Hepatocyte (in vitro differentiated cells): ENCODE measurements at regions not wholly inside any gene's neighbourhood (a gene's known extent, or its start where the extent isn't known, plus 50 kb on each side); places are given as distances from the start of the nearest gene placed in this dataset.

Source experiments
- DNase-seq: peaks from one replicate; pipeline ENCODE4 v3.0.0-alpha.2; 2016; ENCODE audit warnings: low spot score
- H2AFZ ChIP-seq: fragments of 200-600 bp; sonication (generic); 2 replicates; pipeline ENCODE4 v1.6.0; 2016; ENCODE audit warnings: antibody characterized with exemption, mild to moderate bottlenecking
- H3K27ac ChIP-seq: fragments of 200-600 bp; sonication (generic); 2 replicates; pipeline ENCODE4 v1.5.1; 2016; ENCODE audit warnings: mild to moderate bottlenecking
- H3K27me3 ChIP-seq: fragments of 200-600 bp; sonication (generic); 2 replicates; pipeline ENCODE4 v1.6.1; 2016
- H3K36me3 ChIP-seq: fragments of 200-600 bp; sonication (generic); replicated peaks from 2 replicates; pipeline ENCODE4 v1.5.1; 2016; ENCODE audit warnings: low read depth; ENCODE audit not compliant: insufficient read depth
- H3K4me1 ChIP-seq: fragments of 200-600 bp; sonication (generic); 2 replicates; pipeline ENCODE4 v1.5.1; 2016; ENCODE audit warnings: mild to moderate bottlenecking, moderate library complexity; ENCODE audit not compliant: insufficient read depth
- H3K4me2 ChIP-seq: fragments of 200-600 bp; sonication (generic); 2 replicates; pipeline ENCODE4 v1.6.0; 2016
- H3K4me3 ChIP-seq: fragments of 200-600 bp; sonication (generic); 2 replicates; pipeline ENCODE4 v1.5.1; 2016; ENCODE audit warnings: mild to moderate bottlenecking
- H3K79me2 ChIP-seq: fragments of 200-600 bp; sonication (generic); 2 replicates; pipeline ENCODE4 v1.6.0; 2017; ENCODE audit warnings: mild to moderate bottlenecking
- H3K9me2 ChIP-seq: fragments of 200-600 bp; sonication (generic); replicated peaks from 2 replicates; pipeline ENCODE4 v1.6.0; 2017; ENCODE audit warnings: mild to moderate bottlenecking; ENCODE audit not compliant: insufficient read depth
- H3K9me3 ChIP-seq: fragments of 200-600 bp; sonication (generic); 2 replicates; pipeline ENCODE4 v1.5.1; 2016; ENCODE audit warnings: low read depth, mild to moderate bottlenecking
- H4K20me1 ChIP-seq: fragments of 200-600 bp; sonication (generic); 2 replicates; pipeline ENCODE4 v1.6.0; 2016; ENCODE audit warnings: mild to moderate bottlenecking; ENCODE audit not compliant: insufficient read depth, poor library complexity, severe bottlenecking
- EZH2 ChIP-seq: fragments of 200-600 bp; sonication (generic); IDR thresholded peaks from 2 replicates; pipeline ENCODE4 v1.6.1; 2016; ENCODE audit warnings: antibody characterized with exemption, mild to moderate bottlenecking, borderline replicate concordance
- EZH2phosphoT487 ChIP-seq: fragments of 200-600 bp; sonication (generic); IDR thresholded peaks from one replicate; pipeline ENCODE4 v1.6.1; 2018; ENCODE audit warnings: antibody characterized with exemption, mild to moderate bottlenecking, low read depth, moderate library complexity; ENCODE audit not compliant: unreplicated experiment, severe bottlenecking
- WGBS: methylation state at CpG from one replicate; pipeline ENCODE4 v1.1.6; 2016; ENCODE audit warnings: low lambda C conversion rate; ENCODE audit errors: missing lambda C conversion rate; 5-methylcytosine and 5-hydroxymethylcytosine counted together
- TF ChIP-seq, protein P1 (sequence below): fragments of 200-600 bp; sonication (generic); IDR thresholded peaks from 2 replicates; pipeline ENCODE4 v1.5.1; 2016; ENCODE audit warnings: antibody characterized with exemption, mild to moderate bottlenecking; ENCODE audit not compliant: poor library complexity

- Histone ChIP-seq H3K36me3 (no peaks in the 10 kb centered on the region), H3K4me3 (no peak overlapping the region), H3K4me1 (no peaks in the 10 kb centered on the region), H3K9me3 (no peaks in the 10 kb centered on the region), H3K27ac (no peak overlapping the region), H3K79me2 (no peaks in the 10 kb centered on the region), H3K9me2 (no peaks in the 10 kb centered on the region), H2AFZ (no peak overlapping the region), H3K4me2 (no peak overlapping the region), H4K20me1 (no peaks in the 10 kb centered on the region), H3K27me3 (no peaks in the 10 kb centered on the region)
- 100% methylated on average over 2 of the region's 2 CpGs for WGBS
- no peak for DNase-seq
- TF ChIP-seq EZH2phosphoT487 (no peak), EZH2 (no peak)
- TF ChIP-seq, protein P1, sequence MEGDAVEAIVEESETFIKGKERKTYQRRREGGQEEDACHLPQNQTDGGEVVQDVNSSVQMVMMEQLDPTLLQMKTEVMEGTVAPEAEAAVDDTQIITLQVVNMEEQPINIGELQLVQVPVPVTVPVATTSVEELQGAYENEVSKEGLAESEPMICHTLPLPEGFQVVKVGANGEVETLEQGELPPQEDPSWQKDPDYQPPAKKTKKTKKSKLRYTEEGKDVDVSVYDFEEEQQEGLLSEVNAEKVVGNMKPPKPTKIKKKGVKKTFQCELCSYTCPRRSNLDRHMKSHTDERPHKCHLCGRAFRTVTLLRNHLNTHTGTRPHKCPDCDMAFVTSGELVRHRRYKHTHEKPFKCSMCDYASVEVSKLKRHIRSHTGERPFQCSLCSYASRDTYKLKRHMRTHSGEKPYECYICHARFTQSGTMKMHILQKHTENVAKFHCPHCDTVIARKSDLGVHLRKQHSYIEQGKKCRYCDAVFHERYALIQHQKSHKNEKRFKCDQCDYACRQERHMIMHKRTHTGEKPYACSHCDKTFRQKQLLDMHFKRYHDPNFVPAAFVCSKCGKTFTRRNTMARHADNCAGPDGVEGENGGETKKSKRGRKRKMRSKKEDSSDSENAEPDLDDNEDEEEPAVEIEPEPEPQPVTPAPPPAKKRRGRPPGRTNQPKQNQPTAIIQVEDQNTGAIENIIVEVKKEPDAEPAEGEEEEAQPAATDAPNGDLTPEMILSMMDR: no peak
These were observed 179.7 kb upstream of the ACVR2A start for GRCh38 chr2:147665105-147665504.

- 96% methylated on average over 2 of the region's 2 CpGs for WGBS
- no peaks in the 10 kb centered on the region for H3K4me1 ChIP-seq
- H4K20me1 ChIP-seq: no peaks in the 10 kb centered on the region
- no peaks in the 10 kb centered on the region for H3K79me2 ChIP-seq
- TF ChIP-seq EZH2: no peak
- TF ChIP-seq, protein P1: no peak
- TF ChIP-seq EZH2phosphoT487: no peak
- no peaks in the 10 kb centered on the region for H3K36me3 ChIP-seq
- H3K27me3 ChIP-seq: no peaks in the 10 kb centered on the region
- no peak overlapping the region for H3K4me3 ChIP-seq
- no peaks in the 10 kb centered on the region for H3K9me3 ChIP-seq
- DNase-seq: no peak
- no peaks in the 10 kb centered on the region for H3K9me2 ChIP-seq
- no peak overlapping the region for H3K4me2 ChIP-seq
- no peak overlapping the region for H3K27ac ChIP-seq
- H2AFZ ChIP-seq: no peak overlapping the region
These were observed 180.9 kb upstream of the ACVR2A start for GRCh38 chr2:147663962-147664361.

GRCh38 chr2:147663153-147663961 is 181.5 kb upstream of the ACVR2A start:
- WGBS: 88% methylated on average over 5 of the region's 5 CpGs

More at GRCh38 chr2:147663153-147663961, 181.5 kb upstream of the ACVR2A start:
- TF ChIP-seq EZH2 (no peak), EZH2phosphoT487 (no peak)
- TF ChIP-seq, protein P1: no peak
- no peak for DNase-seq
- no peaks in the 10 kb centered on the region for H3K9me3 ChIP-seq
- no peak overlapping the region for H3K4me2 ChIP-seq
- H3K9me2 ChIP-seq: no peaks in the 10 kb centered on the region
- H4K20me1 ChIP-seq: no peaks in the 10 kb centered on the region
- no peaks in the 10 kb centered on the region for H3K79me2 ChIP-seq
- H3K27ac ChIP-seq: no peak overlapping the region
- H3K4me1 ChIP-seq: no peaks in the 10 kb centered on the region
- H3K36me3 ChIP-seq: no peaks in the 10 kb centered on the region
- no peaks in the 10 kb centered on the region for H3K27me3 ChIP-seq
- no peak overlapping the region for H3K4me3 ChIP-seq
- H2AFZ ChIP-seq: no peak overlapping the region
